Lung (tissue), 11 donors: ENCODE measurements at regions not wholly inside any gene's neighbourhood (a gene's known extent, or its start where the extent isn't known, plus 50 kb on each side); places are given as distances from the start of the nearest gene placed in this dataset.

Experiments used
- ATAC-seq: fragments of 200-7000 bp; cut with Tn5 transposase; one replicate; pipeline ENCODE4 v1.9.1; 2020; ENCODE audit warnings: moderate number of reproducible peaks; ENCODE audit not compliant: insufficient read depth, low FRiP score
- DNase-seq, 3 donors: peaks; one replicate each; pipeline ENCODE4 v3.0.0-alpha.2; 2013 to 2017
- H3K27ac ChIP-seq, 2 donors: one replicate each; pipeline ENCODE4 v1.5.1; 2013; ENCODE audit warnings: mild to moderate bottlenecking in 2 of 2, moderate library complexity in 2 of 2, control low read depth in 1 of 2, inconsistent platforms in 1 of 2, low read depth in 1 of 2, low read length in 1 of 2
- H3K27me3 ChIP-seq, 3 donors: one replicate each; pipeline ENCODE4 v1.5.1; 2013; ENCODE audit warnings: low read length in 2 of 3; ENCODE audit not compliant: control insufficient read depth in 3 of 3, insufficient read depth in 3 of 3
- H3K36me3 ChIP-seq, 4 donors: one replicate each; pipeline ENCODE4 v1.5.1; 2013; ENCODE audit warnings: low read length in 4 of 4, mild to moderate bottlenecking in 1 of 4, moderate library complexity in 1 of 4; ENCODE audit not compliant: control insufficient read depth in 4 of 4, insufficient read depth in 4 of 4
- H3K4me1 ChIP-seq, 5 donors: one replicate each; pipeline ENCODE4 v1.5.1; 2013; ENCODE audit warnings: low read length in 5 of 5, mild to moderate bottlenecking in 2 of 5, moderate library complexity in 1 of 5; ENCODE audit not compliant: control insufficient read depth in 5 of 5, insufficient read depth in 5 of 5
- H3K4me3 ChIP-seq: one replicate; pipeline ENCODE4 v1.5.1; 2013; ENCODE audit warnings: mild to moderate bottlenecking, control low read depth, moderate library complexity
- H3K9ac ChIP-seq, 2 donors: one replicate each; pipeline ENCODE4 v1.5.1; 2013; ENCODE audit warnings: low read length in 2 of 2, control low read depth in 1 of 2; ENCODE audit not compliant: insufficient read depth in 1 of 2
- H3K9me3 ChIP-seq, 4 donors: one replicate each; pipeline ENCODE4 v1.5.1; 2013; ENCODE audit warnings: low read length in 3 of 4, mild to moderate bottlenecking in 1 of 4, moderate library complexity in 1 of 4; ENCODE audit not compliant: control insufficient read depth in 4 of 4, insufficient read depth in 3 of 4
- WGBS, 2 donors: extraction: QIAGEN DNeasy Blood & Tissue Kit; methylation state at CpG; one replicate each; pipeline ENCODE4 v1.1.7; 2013; 5-methylcytosine and 5-hydroxymethylcytosine counted together
- TF ChIP-seq, protein P1 (sequence below): IDR thresholded peaks from 2 replicates; pipeline ENCODE4 v1.5.1; 2012; ENCODE audit warnings: mild to moderate bottlenecking; ENCODE audit errors: control extremely low read depth, extremely low read depth
- donor health status: control.
- donor health status: control.
- donor health status: Bipolar disorder and iron deficiency.
- donor health status: healthy.
- donor health status: DM: yes; HTN: yes; CAD: no.

GRCh38 chr17:79182176-79183042, 107.8 kb downstream of the ENGASE start:
- 4 to 5% methylated on average over 38 to 68 of the region's 68 CpGs for WGBS, 2 donors
- Histone ChIP-seq H3K4me1 (peaks cover 0 to 3% (median 0%) of the 10 kb centered on the region in 5 donors), H3K36me3 (no peaks in the 10 kb centered on the region), H3K27me3 (peaks cover 29 to 74% (median 41%) of the 10 kb centered on the region in 3 donors), H3K9me3 (peaks cover 0 to 6% (median 0%) of the 10 kb centered on the region in 4 donors), H3K4me3 (no peak overlapping the region), H3K9ac (no peak overlapping the region), H3K27ac (no peak overlapping the region)
- TF ChIP-seq, protein P1, sequence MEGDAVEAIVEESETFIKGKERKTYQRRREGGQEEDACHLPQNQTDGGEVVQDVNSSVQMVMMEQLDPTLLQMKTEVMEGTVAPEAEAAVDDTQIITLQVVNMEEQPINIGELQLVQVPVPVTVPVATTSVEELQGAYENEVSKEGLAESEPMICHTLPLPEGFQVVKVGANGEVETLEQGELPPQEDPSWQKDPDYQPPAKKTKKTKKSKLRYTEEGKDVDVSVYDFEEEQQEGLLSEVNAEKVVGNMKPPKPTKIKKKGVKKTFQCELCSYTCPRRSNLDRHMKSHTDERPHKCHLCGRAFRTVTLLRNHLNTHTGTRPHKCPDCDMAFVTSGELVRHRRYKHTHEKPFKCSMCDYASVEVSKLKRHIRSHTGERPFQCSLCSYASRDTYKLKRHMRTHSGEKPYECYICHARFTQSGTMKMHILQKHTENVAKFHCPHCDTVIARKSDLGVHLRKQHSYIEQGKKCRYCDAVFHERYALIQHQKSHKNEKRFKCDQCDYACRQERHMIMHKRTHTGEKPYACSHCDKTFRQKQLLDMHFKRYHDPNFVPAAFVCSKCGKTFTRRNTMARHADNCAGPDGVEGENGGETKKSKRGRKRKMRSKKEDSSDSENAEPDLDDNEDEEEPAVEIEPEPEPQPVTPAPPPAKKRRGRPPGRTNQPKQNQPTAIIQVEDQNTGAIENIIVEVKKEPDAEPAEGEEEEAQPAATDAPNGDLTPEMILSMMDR, result no peak
- no peak for ATAC-seq
- DNase-seq, result no peak

GRCh38 chr17:79180358-79181005, 105.9 kb downstream of the ENGASE start:
- H3K4me1 ChIP-seq, result peaks cover 0 to 3% (median 0%) of the 10 kb centered on the region in 5 donors
- 81 to 83% methylated on average over 20 of the region's 20 CpGs for WGBS, 2 donors
- no peak overlapping the region for H3K4me3 ChIP-seq
- ATAC-seq (no peak), DNase-seq (no peak)
- TF ChIP-seq, protein P1, result no peak
- H3K9me3 ChIP-seq, result peaks cover 0 to 6% (median 0%) of the 10 kb centered on the region in 4 donors
- no peak overlapping the region for H3K27ac ChIP-seq
- no peak overlapping the region for H3K9ac ChIP-seq
- H3K36me3 ChIP-seq, result no peaks in the 10 kb centered on the region
- H3K27me3 ChIP-seq, result peaks cover 25 to 62% (median 28%) of the 10 kb centered on the region in 3 donors

GRCh38 chr17:79179334-79179733, 104.7 kb downstream of the ENGASE start:
- no peak for ATAC-seq
- Histone ChIP-seq H3K9ac (no peak overlapping the region), H3K27ac (no peak overlapping the region), H3K4me1 (peaks cover 0 to 3% (median 0%) of the 10 kb centered on the region in 5 donors), H3K4me3 (no peak overlapping the region), H3K27me3 (peaks cover 17 to 54% (median 18%) of the 10 kb centered on the region in 3 donors), H3K9me3 (peaks cover 0 to 6% (median 0%) of the 10 kb centered on the region in 4 donors), H3K36me3 (no peaks in the 10 kb centered on the region)
- no peak for DNase-seq
- WGBS, 2 donors, result 82 to 88% methylated on average over 16 of the region's 16 CpGs
- TF ChIP-seq, protein P1, result no peak
